ENCODE measurements at regions not wholly inside any gene's neighbourhood (a gene's known extent, or its start where the extent isn't known, plus 50 kb on each side); places are given as distances from the start of the nearest gene placed in this dataset.

- no peak overlapping the region for H3K4me3 ChIP-seq (ENCODE audit: low read depth, low read length)
- no peak for DNase-seq (ENCODE audit: low read depth)
- no peak for TF ChIP-seq CTCF (IDR thresholded peaks at IDR 0.05; ENCODE audit: control insufficient read depth, extremely low read depth, insufficient read depth)
Measured at GRCh38 chr14:97633131-97633738, 836.1 kb downstream of the VRK1 start.

- DNase-seq (ENCODE audit: low read depth): no peak
- peak overlapping the region; percentile 16; the same call in 1 of the 2 replicates for H3K4me3 ChIP-seq (ENCODE audit: low read depth, low read length)
- no peak for TF ChIP-seq CTCF (IDR thresholded peaks at IDR 0.05; ENCODE audit: control insufficient read depth, extremely low read depth, insufficient read depth)
Measured at GRCh38 chr14:97634751-97635150, 837.6 kb downstream of the VRK1 start.

- no peak overlapping the region for H3K4me3 ChIP-seq (ENCODE audit: low read depth, low read length)
- DNase-seq (ENCODE audit: low read depth): no peak
- TF ChIP-seq CTCF (IDR thresholded peaks at IDR 0.05; ENCODE audit: control insufficient read depth, extremely low read depth, insufficient read depth): no peak
Measured at GRCh38 chr14:97638864-97639263, 841.7 kb downstream of the VRK1 start.

GRCh38 chr14:97640031-97640430 lies 842.8 kb downstream of the VRK1 start:
- H3K4me3 ChIP-seq (ENCODE audit: low read depth, low read length): no peak overlapping the region
- TF ChIP-seq CTCF (IDR thresholded peaks at IDR 0.05; ENCODE audit: control insufficient read depth, extremely low read depth, insufficient read depth): no peak
- no peak for DNase-seq (ENCODE audit: low read depth)

GRCh38 chr14:97641827-97642226 lies 844.6 kb downstream of the VRK1 start:
- DNase-seq (ENCODE audit: low read depth): no peak
- no peak overlapping the region for H3K4me3 ChIP-seq (ENCODE audit: low read depth, low read length)
- no peak for TF ChIP-seq CTCF (IDR thresholded peaks at IDR 0.05; ENCODE audit: control insufficient read depth, extremely low read depth, insufficient read depth)

- H3K4me3 ChIP-seq (ENCODE audit: low read depth, low read length): no peak overlapping the region
- TF ChIP-seq CTCF (IDR thresholded peaks at IDR 0.05; ENCODE audit: control insufficient read depth, extremely low read depth, insufficient read depth): no peak
- DNase-seq (ENCODE audit: low read depth): no peak
Measured at GRCh38 chr14:97642631-97643030, 845.4 kb downstream of the VRK1 start.

- peak; percentile 8 for DNase-seq (ENCODE audit: low read depth)
- no peak overlapping the region for H3K4me3 ChIP-seq (ENCODE audit: low read depth, low read length)
- no peak for TF ChIP-seq CTCF (IDR thresholded peaks at IDR 0.05; ENCODE audit: control insufficient read depth, extremely low read depth, insufficient read depth)
Measured at GRCh38 chr14:97644365-97644764, 847.2 kb downstream of the VRK1 start.

Data from LNCaP clone FGC (cell line).